ENCODE measurements at regions not wholly inside any gene's neighbourhood (a gene's known extent, or its start where the extent isn't known, plus 50 kb on each side); places are given as distances from the start of the nearest gene placed in this dataset.

DNA sequence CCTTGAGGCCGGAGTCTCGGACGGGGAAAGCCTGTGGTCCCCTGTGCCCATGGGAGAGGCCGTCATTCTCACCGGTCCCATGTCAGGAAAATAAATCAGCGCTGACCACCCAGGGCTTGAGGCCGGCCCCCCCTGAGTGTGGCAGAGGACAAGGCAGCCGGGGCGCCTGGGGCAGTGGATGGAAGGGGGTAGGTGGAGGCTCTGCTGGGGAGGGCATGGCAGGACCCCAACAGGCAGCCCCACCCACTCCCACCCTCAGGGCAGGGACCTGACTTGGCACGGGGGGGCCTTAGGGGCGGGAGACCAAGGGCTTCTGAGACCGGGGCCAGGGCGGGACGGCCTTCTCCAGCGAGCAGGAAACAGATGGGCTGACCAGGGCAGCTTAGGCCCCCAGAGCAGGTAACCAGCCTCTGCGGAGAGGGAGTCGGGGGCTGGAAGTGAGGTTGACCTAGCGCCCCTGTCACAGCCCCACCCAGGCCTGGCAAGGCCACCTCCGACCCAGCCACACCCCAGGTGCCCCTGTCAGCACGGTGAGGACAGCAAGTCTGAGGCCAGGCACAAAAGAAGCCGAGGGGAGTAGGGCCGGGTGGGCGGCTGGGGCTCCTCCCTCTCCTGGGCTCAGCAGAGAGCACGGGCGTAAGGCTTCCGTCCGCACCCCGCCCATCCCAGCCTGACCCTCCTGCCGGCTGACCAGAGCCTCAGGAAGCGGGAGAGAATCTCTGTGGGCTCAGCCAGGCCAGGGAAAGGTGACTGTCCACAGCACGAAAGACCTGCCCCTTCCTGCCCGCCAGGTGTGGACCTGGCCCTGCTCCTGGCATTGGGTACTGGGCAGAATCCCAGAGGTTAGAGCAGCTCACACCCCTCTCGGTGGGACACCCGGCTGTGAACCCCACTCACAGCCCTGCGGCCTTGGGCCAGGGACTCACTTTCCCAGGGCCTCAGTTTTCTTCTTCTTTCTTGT is 87.4 kb downstream of the FOXL3 start:
- intact Hi-C loops (cut with DNase I) = no loop called here
- TF ChIP-seq CTCF (IDR thresholded peaks at IDR 0.05) = no peak
- Histone ChIP-seq H3K4me1 (peaks cover 29% of the 10 kb centered on the region), H3K27ac (no peak overlapping the region), H3K36me3 (no peaks in the 10 kb centered on the region), H3K4me3 (no peak overlapping the region), H3K9me3 (no peaks in the 10 kb centered on the region), H3K27me3 (ENCODE audit: low read depth) (peaks cover 17% of the 10 kb centered on the region)
- DNase-seq (peak; percentile 43), ATAC-seq (no peak)

DNA sequence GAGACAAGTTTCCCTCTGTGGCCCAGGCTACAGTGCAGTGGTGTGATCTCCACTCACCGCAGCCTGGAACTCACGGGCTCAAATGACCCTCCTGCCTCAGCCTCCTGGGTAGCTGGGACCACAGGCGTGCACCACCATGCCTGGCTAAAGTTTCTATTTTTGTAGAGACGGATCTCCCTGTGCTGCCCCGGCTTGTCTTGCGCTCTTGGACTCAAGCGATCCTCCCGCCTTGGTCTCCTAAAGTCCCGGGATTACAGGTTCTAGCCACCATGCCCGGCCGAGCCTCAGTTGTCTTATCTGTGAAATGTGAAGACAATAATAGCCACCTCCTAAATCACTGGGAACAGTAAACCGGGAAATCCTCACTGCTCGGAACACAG is 88.1 kb downstream of the FOXL3 start:
- H3K27ac ChIP-seq = no peak overlapping the region
- intact Hi-C loops (cut with DNase I) = no loop called here
- H3K27me3 ChIP-seq (ENCODE audit: low read depth) = peaks cover 17% of the 10 kb centered on the region

DNA sequence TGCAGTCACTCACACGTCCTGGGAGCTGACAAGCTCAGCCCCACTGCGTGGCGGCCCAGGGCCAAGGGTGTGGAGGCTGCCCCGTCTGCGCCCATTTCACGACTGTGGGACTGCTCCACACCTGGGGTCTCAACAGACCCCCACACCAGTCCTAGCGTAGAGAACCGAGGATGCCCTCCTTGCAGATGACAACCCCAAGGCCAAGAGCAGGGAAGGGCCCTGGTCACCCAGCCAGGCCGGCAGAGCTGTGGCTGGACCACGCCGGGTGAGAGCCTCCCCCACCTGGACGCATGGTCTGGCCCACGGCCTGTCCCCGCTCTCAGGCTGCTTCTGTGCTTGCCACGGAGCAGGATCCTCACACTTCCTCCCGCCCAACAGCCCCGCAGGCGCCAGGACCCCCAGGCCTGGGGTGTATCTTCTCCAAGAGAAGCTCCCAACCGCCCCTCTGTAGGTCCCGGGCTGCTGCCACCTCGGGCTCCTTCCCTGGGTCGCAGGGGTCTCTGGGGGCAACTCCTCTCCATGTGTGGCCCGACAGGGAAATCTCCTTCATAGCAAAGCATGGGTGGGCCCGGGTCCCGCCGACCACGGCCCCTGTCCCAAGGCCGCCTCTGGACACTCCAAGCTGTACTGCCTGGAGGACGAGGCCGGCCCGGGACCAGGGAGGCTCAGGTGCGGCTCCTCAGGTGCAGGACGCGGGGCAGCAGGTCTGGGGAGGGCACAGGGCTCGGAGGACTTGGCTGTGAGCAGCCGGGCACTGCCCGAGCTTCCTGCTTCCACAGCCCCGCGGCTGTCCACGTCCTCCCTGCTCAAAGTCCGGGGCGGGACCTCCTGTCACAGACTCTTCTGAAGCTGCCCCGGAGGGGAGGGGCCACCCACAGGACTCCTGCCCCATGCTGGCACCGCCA is 88.8 kb downstream of the FOXL3 start:
- TF ChIP-seq CTCF (IDR thresholded peaks at IDR 0.05) = no peak
- H3K4me1 ChIP-seq = peaks cover 29% of the 10 kb centered on the region
- no peaks in the 10 kb centered on the region for H3K36me3 ChIP-seq
- H3K27me3 ChIP-seq (ENCODE audit: low read depth) = peaks cover 17% of the 10 kb centered on the region
- ATAC-seq (peak; percentile 57 to 71), DNase-seq (peak; percentile 39)
- peaks cover 2% of the 10 kb centered on the region for H3K9me3 ChIP-seq
- intact Hi-C loops (cut with DNase I) = no loop called here
- H3K27ac ChIP-seq = no peak overlapping the region
- H3K4me3 ChIP-seq = peak overlapping the region; percentile 42

More for the DNA sequence above, 88.1 kb downstream of the FOXL3 start:
- no peak for TF ChIP-seq CTCF (IDR thresholded peaks at IDR 0.05)
- no peak overlapping the region for H3K4me3 ChIP-seq
- peaks cover 29% of the 10 kb centered on the region for H3K4me1 ChIP-seq
- ATAC-seq = no peak
- DNase-seq = peak; percentile 23
- no peaks in the 10 kb centered on the region for H3K36me3 ChIP-seq
- H3K9me3 ChIP-seq = no peaks in the 10 kb centered on the region

DNA sequence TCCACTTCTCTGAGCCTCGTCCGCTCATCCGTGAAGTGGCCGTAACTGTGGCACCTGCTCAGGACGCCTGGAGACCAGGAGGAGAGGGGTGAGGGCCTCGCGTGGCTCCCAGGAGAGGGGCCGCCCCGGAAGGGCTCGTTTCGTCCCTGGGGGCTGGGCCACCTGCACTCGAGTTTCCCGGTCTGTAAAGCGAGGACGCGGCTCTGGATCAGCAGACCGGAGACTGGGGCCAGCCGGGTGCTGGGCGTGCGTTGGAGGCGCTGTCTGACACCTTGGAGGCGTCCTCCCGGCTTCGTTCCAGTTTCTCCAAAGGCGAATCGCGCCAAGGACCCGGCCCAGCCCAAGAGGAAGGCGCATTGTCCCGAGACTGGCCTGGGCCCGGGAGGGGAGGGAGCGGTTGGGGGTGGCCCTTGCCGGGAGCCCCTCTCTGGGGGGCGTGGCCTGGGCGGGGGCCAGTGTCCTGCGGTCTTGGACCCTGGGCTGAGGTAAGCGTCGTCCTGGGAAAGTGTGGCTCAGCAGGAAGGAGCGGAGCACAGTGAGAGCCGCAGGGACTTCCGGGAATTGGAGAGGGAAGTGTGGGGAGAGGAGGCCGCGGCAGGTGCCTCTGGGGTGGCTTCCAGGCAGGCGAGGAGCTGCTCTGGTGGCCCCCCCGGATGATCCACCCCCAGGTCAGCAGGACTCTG is 89.6 kb downstream of the FOXL3 start:
- Histone ChIP-seq H3K27me3 (ENCODE audit: low read depth) (peaks cover 17% of the 10 kb centered on the region), H3K9me3 (peaks cover 10% of the 10 kb centered on the region), H3K4me1 (peaks cover 29% of the 10 kb centered on the region), H3K4me3 (peak overlapping the region; percentile 42), H3K36me3 (no peaks in the 10 kb centered on the region), H3K27ac (no peak overlapping the region)
- DNase-seq = peak; percentile 66
- ATAC-seq = peak; percentile 22 to 24
- intact Hi-C loops (cut with DNase I) = no loop called here
- no peak for TF ChIP-seq CTCF (IDR thresholded peaks at IDR 0.05)

DNA sequence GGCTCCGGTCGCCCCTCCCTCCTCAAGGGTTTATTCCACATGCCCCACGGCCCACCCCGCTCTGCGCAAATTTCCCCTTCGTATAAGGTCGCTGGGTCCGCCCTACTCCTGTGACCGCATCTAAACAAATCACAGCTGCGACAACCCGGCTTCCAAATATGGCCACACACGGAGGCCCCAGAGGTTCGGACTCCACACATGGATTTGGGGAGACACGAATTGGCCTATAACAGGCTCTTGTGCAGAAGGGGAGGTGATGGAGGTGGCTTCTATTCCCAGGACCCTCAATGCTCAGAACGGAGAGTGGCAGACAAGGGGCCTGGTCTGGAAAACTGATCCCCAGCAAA is 90.1 kb downstream of the FOXL3 start:
- peak; percentile 46 for DNase-seq
- intact Hi-C loops (cut with DNase I) = no loop called here
- peak overlapping the region; percentile 42 for H3K4me3 ChIP-seq
- TF ChIP-seq CTCF (IDR thresholded peaks at IDR 0.05) = no peak
- peaks cover 12% of the 10 kb centered on the region for H3K27me3 ChIP-seq (ENCODE audit: low read depth)
- H3K4me1 ChIP-seq = peaks cover 29% of the 10 kb centered on the region
- no peak overlapping the region for H3K27ac ChIP-seq
- H3K9me3 ChIP-seq = peaks cover 14% of the 10 kb centered on the region
- no peaks in the 10 kb centered on the region for H3K36me3 ChIP-seq
- ATAC-seq = peak in 1 of 2 donors; percentile 7

Measured in lower lobe of right lung (tissue), 2 donors.